Loucy (cell line): ENCODE measurements at regions not wholly inside any gene's neighbourhood (a gene's known extent, or its start where the extent isn't known, plus 50 kb on each side); places are given as distances from the start of the nearest gene placed in this dataset.

ENCODE experiments used
- H2AFZ ChIP-seq: fragments of 200-600 bp; sonication (generic); 2 replicates; pipeline ENCODE4 v1.6.0; 2016; ENCODE audit warnings: antibody characterized with exemption, mild to moderate bottlenecking, low read length, moderate library complexity
- H3F3A ChIP-seq: fragments of 200-600 bp; 2 replicates; pipeline ENCODE4 v1.6.0; 2016; ENCODE audit warnings: antibody characterized with exemption, low read depth, mild to moderate bottlenecking
- H3K27me3 ChIP-seq: fragments of 200-600 bp; sonication (generic); 2 replicates; pipeline ENCODE4 v1.6.1; 2014; ENCODE audit warnings: low read length, mild to moderate bottlenecking; ENCODE audit not compliant: insufficient read depth, poor library complexity, severe bottlenecking
- H3K36me3 ChIP-seq: fragments of 200-600 bp; sonication (generic); 2 replicates; pipeline ENCODE4 v1.6.1; 2016; ENCODE audit warnings: low read length; ENCODE audit not compliant: insufficient read depth
- H3K4me1 ChIP-seq: fragments of 200-600 bp; sonication (generic); 2 replicates; pipeline ENCODE4 v1.5.1; 2014; ENCODE audit warnings: low read length, mild to moderate bottlenecking; ENCODE audit not compliant: insufficient read depth, poor library complexity, severe bottlenecking
- H3K4me2 ChIP-seq: fragments of 200-600 bp; sonication (generic); 2 replicates; pipeline ENCODE4 v1.6.0; 2014; ENCODE audit warnings: antibody characterized with exemption, low read length, low read depth, mild to moderate bottlenecking; ENCODE audit not compliant: poor library complexity, severe bottlenecking
- H3K4me3 ChIP-seq: fragments of 200-600 bp; sonication (generic); 2 replicates; pipeline ENCODE4 v1.5.1; 2014; ENCODE audit warnings: low read length, mild to moderate bottlenecking, mixed read lengths; ENCODE audit not compliant: poor library complexity, severe bottlenecking
- H3K79me2 ChIP-seq: fragments of 200-600 bp; sonication (generic); 2 replicates; pipeline ENCODE4 v1.6.1; 2014; ENCODE audit warnings: low read length; ENCODE audit not compliant: insufficient read depth
- H3K9ac ChIP-seq: fragments of 200-600 bp; sonication (generic); 2 replicates; pipeline ENCODE4 v1.6.0; 2014; ENCODE audit warnings: mild to moderate bottlenecking, low read depth, low read length, moderate library complexity; ENCODE audit not compliant: poor library complexity, severe bottlenecking
- H3K9me2 ChIP-seq: fragments of 200-600 bp; sonication (generic); replicated peaks from 2 replicates; pipeline ENCODE4 v1.6.1; 2016; ENCODE audit warnings: low read depth, low read length, mixed read lengths
- H3K9me3 ChIP-seq: fragments of 200-600 bp; sonication (generic); 2 replicates; pipeline ENCODE4 v1.6.1; 2014; ENCODE audit warnings: mild to moderate bottlenecking, antibody characterized with exemption, low read length, low read depth; ENCODE audit not compliant: insufficient read depth
- H4K20me1 ChIP-seq: fragments of 200-600 bp; sonication (generic); 2 replicates; pipeline ENCODE4 v1.6.0; 2014; ENCODE audit warnings: antibody characterized with exemption, low read length, mild to moderate bottlenecking; ENCODE audit not compliant: insufficient read depth, poor library complexity, severe bottlenecking
- CTCF ChIP-seq: fragments of 200-600 bp; sonication (generic); conservative IDR thresholded peaks from 2 replicates; pipeline ENCODE4 v1.5.1; 2014; ENCODE audit warnings: mild to moderate bottlenecking, antibody characterized with exemption, low read length
- EZH2phosphoT487 ChIP-seq: fragments of 200-600 bp; IDR thresholded peaks from 2 replicates; pipeline ENCODE4 v1.6.1; 2018; ENCODE audit warnings: antibody characterized with exemption, mild to moderate bottlenecking, moderate library complexity, borderline replicate concordance

- Histone ChIP-seq H3K4me2 (no peak overlapping the region), H3K9ac (no peak overlapping the region), H3K36me3 (no peaks in the 10 kb centered on the region), H2AFZ (no peak overlapping the region), H3K27me3 (no peaks in the 10 kb centered on the region), H3K79me2 (no peaks in the 10 kb centered on the region), H3K9me2 (no peaks in the 10 kb centered on the region), H3F3A (no peaks in the 10 kb centered on the region), H3K4me3 (no peak overlapping the region), H3K4me1 (no peaks in the 10 kb centered on the region), H4K20me1 (no peaks in the 10 kb centered on the region), H3K9me3 (no peaks in the 10 kb centered on the region)
- TF ChIP-seq EZH2phosphoT487 (no peak), CTCF (no peak)
Observed at GRCh38 chr10:89952325-89952724, 250.9 kb downstream of the KIF20B start.

GRCh38 chr10:89952751-89953150 lies 251.4 kb downstream of the KIF20B start:
- Histone ChIP-seq H3K4me2 (no peak overlapping the region), H2AFZ (no peak overlapping the region), H3K9ac (no peak overlapping the region), H3K79me2 (no peaks in the 10 kb centered on the region), H4K20me1 (no peaks in the 10 kb centered on the region), H3K9me3 (no peaks in the 10 kb centered on the region), H3K4me1 (no peaks in the 10 kb centered on the region), H3K9me2 (no peaks in the 10 kb centered on the region), H3K27me3 (no peaks in the 10 kb centered on the region), H3F3A (no peaks in the 10 kb centered on the region), H3K36me3 (no peaks in the 10 kb centered on the region), H3K4me3 (no peak overlapping the region)
- TF ChIP-seq EZH2phosphoT487 (no peak), CTCF (no peak)

- H3K9me2 ChIP-seq, result no peaks in the 10 kb centered on the region
- no peaks in the 10 kb centered on the region for H3F3A ChIP-seq
- H4K20me1 ChIP-seq, result no peaks in the 10 kb centered on the region
- H3K9ac ChIP-seq, result no peak overlapping the region
- no peaks in the 10 kb centered on the region for H3K27me3 ChIP-seq
- no peaks in the 10 kb centered on the region for H3K4me1 ChIP-seq
- no peak overlapping the region for H2AFZ ChIP-seq
- no peak overlapping the region for H3K4me2 ChIP-seq
- no peaks in the 10 kb centered on the region for H3K79me2 ChIP-seq
- no peak overlapping the region for H3K4me3 ChIP-seq
- H3K36me3 ChIP-seq, result no peaks in the 10 kb centered on the region
- TF ChIP-seq EZH2phosphoT487 (no peak), CTCF (no peak)
- H3K9me3 ChIP-seq, result no peaks in the 10 kb centered on the region
Observed at GRCh38 chr10:89954061-89954460, 252.7 kb downstream of the KIF20B start.
